ENCODE measurements at regions not wholly inside any gene's neighbourhood (a gene's known extent, or its start where the extent isn't known, plus 50 kb on each side); places are given as distances from the start of the nearest gene placed in this dataset.

GRCh38 chr11:91209306-91209705, 986.5 kb upstream of the CHORDC1 start:
- no peak for DNase-seq (ENCODE audit: low read depth in 4 of 4, low spot score in 3 of 4)

GRCh38 chr11:91199866-91200265, 977.0 kb upstream of the CHORDC1 start:
- DNase-seq (ENCODE audit: low read depth in 4 of 4, low spot score in 3 of 4): no peak

GRCh38 chr11:91194546-91194945, 971.7 kb upstream of the CHORDC1 start:
- DNase-seq (ENCODE audit: low read depth in 4 of 4, low spot score in 3 of 4): no peak

- no peak for DNase-seq (ENCODE audit: low read depth in 4 of 4, low spot score in 3 of 4)
Measured at GRCh38 chr11:91188484-91188883, 965.6 kb upstream of the CHORDC1 start.

GRCh38 chr11:91187314-91187713, 964.5 kb upstream of the CHORDC1 start:
- DNase-seq (ENCODE audit: low read depth in 4 of 4, low spot score in 3 of 4): no peak

GRCh38 chr11:91178366-91178765, 955.5 kb upstream of the CHORDC1 start:
- DNase-seq (ENCODE audit: low read depth in 4 of 4, low spot score in 3 of 4): no peak

- DNase-seq (ENCODE audit: low read depth in 4 of 4, low spot score in 3 of 4): no peak
Measured at GRCh38 chr11:91174734-91175133, 951.9 kb upstream of the CHORDC1 start.

GRCh38 chr11:91174193-91174592, 951.3 kb upstream of the CHORDC1 start:
- no peak for DNase-seq (ENCODE audit: low read depth in 4 of 4, low spot score in 3 of 4)

GRCh38 chr11:91173701-91174100, 950.9 kb upstream of the CHORDC1 start:
- DNase-seq (ENCODE audit: low read depth in 4 of 4, low spot score in 3 of 4): no peak

- DNase-seq (ENCODE audit: low read depth in 4 of 4, low spot score in 3 of 4): no peak
Measured at GRCh38 chr11:91170711-91171110, 947.9 kb upstream of the CHORDC1 start.

GRCh38 chr11:91164452-91164822, 941.6 kb upstream of the CHORDC1 start:
- no peak for DNase-seq (ENCODE audit: low read depth in 4 of 4, low spot score in 3 of 4)

- no peak for DNase-seq (ENCODE audit: low read depth in 4 of 4, low spot score in 3 of 4)
Measured at GRCh38 chr11:91163619-91164451, 941.0 kb upstream of the CHORDC1 start.

- no peak for DNase-seq (ENCODE audit: low read depth in 4 of 4, low spot score in 3 of 4)
Measured at GRCh38 chr11:91160661-91161060, 937.8 kb upstream of the CHORDC1 start.

GRCh38 chr11:91158891-91159537, 936.2 kb upstream of the CHORDC1 start:
- no peak for DNase-seq (ENCODE audit: low read depth in 4 of 4, low spot score in 3 of 4)

- DNase-seq (ENCODE audit: low read depth in 4 of 4, low spot score in 3 of 4): no peak
Measured at GRCh38 chr11:91158297-91158696, 935.4 kb upstream of the CHORDC1 start.

GRCh38 chr11:91156041-91156440, 933.2 kb upstream of the CHORDC1 start:
- DNase-seq (ENCODE audit: low read depth in 4 of 4, low spot score in 3 of 4): no peak

- DNase-seq (ENCODE audit: low read depth in 4 of 4, low spot score in 3 of 4): no peak
Measured at GRCh38 chr11:91147885-91148284, 925.0 kb upstream of the CHORDC1 start.

GRCh38 chr11:91141655-91142054, 918.8 kb upstream of the CHORDC1 start:
- no peak for DNase-seq (ENCODE audit: low read depth in 4 of 4, low spot score in 3 of 4)

GRCh38 chr11:91136631-91137030, 913.8 kb upstream of the CHORDC1 start:
- no peak for DNase-seq (ENCODE audit: low read depth in 4 of 4, low spot score in 3 of 4)

GRCh38 chr11:91133361-91133760, 910.5 kb upstream of the CHORDC1 start:
- no peak for DNase-seq (ENCODE audit: low read depth in 4 of 4, low spot score in 3 of 4)

- no peak for DNase-seq (ENCODE audit: low read depth in 4 of 4, low spot score in 3 of 4)
Measured at GRCh38 chr11:91129596-91129995, 906.7 kb upstream of the CHORDC1 start.

GRCh38 chr11:91124363-91124762, 901.5 kb upstream of the CHORDC1 start:
- no peak for DNase-seq (ENCODE audit: low read depth in 4 of 4, low spot score in 3 of 4)

Measured in left renal pelvis (tissue), 4 donors.